ENCODE measurements at regions not wholly inside any gene's neighbourhood (a gene's known extent, or its start where the extent isn't known, plus 50 kb on each side); places are given as distances from the start of the nearest gene placed in this dataset.

DNA sequence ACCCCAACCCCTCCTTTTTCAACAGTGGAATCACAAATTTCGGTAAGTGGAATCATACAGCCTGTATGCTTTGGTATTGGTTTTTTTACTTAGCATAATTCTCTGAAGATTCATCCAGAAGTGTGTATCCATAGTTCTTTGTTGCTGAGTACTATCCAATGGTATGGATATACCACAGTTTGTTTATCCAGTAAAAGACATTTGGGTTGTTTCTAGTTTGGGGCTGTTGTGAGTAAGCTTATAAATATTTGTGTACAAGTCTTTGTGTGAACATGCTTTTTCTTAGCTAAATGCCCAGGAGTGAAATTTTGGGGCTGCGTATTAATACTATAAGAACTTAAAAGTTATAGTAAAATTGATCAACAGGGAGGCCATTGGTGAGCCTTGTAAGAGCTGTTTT is 57.5 kb upstream of the GC start:
- POLR2A ChIA-PET, result no interaction called here
- no peaks in the 10 kb centered on the region for H3K27me3 Mint-ChIP-seq (ENCODE audit: low read depth)
- DNase-seq, result no peak
- no peaks in the 10 kb centered on the region for H3K36me3 Mint-ChIP-seq (ENCODE audit: low read depth)
- H3K9me3 Mint-ChIP-seq (ENCODE audit: insufficient read depth), result no peaks in the 10 kb centered on the region
- H3K4me3 Mint-ChIP-seq, result no peak overlapping the region
- no peaks in the 10 kb centered on the region for H3K4me1 Mint-ChIP-seq (ENCODE audit: low read depth)
- CTCF ChIA-PET, result no interaction called here
- H3K27ac Mint-ChIP-seq, result no peak overlapping the region
- ATAC-seq, result no peak

DNA sequence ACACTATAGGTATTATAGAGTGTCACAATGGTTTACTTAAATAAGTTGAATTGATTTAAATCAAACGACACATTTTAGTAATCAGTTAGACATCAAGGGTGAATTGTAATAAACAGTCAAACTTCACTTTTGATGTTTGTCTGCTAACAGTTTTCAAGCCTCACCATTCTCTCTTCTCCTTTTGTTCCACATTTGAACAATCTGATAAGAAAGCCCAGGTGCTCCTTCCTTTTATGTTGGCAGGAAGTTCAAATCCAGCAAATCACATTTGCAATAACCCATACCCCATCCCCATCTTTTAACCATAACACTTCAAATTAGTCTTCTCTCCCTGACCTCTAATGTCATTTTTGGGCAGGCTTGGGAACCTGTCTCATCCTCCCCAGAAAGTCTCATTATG is 63.4 kb upstream of the GC start:
- CTCF ChIA-PET, result no interaction called here
- ATAC-seq (no peak), DNase-seq (no peak)
- H3K4me3 Mint-ChIP-seq, result no peak overlapping the region
- H3K27ac Mint-ChIP-seq, result no peak overlapping the region
- H3K36me3 Mint-ChIP-seq (ENCODE audit: low read depth), result no peaks in the 10 kb centered on the region
- no peaks in the 10 kb centered on the region for H3K9me3 Mint-ChIP-seq (ENCODE audit: insufficient read depth)
- H3K27me3 Mint-ChIP-seq (ENCODE audit: low read depth), result no peaks in the 10 kb centered on the region
- POLR2A ChIA-PET, result no interaction called here
- no peaks in the 10 kb centered on the region for H3K4me1 Mint-ChIP-seq (ENCODE audit: low read depth)

DNA sequence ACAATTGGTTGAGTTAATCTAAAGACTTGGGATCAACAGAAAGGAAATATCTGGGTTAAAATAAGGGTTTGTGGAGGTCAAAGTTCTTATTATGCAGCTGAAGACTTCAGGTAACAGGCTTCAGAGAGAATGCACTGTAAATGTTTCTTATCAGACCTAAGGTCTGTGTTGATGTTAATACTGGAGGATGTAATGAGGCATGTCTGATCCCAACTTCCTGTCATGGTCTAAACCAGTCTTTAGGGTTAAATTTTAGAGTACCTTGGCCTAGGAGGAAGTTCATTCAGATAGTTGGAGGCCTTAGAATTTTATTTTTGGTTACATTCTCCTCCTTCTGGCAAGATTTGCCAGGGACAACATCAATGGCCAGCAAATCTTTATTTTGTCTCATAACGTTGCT is 72.1 kb upstream of the GC start:
- CTCF ChIA-PET, result no interaction called here
- H3K27ac Mint-ChIP-seq, result no peak overlapping the region
- no peak for ATAC-seq
- no peak overlapping the region for H3K4me3 Mint-ChIP-seq
- no peaks in the 10 kb centered on the region for H3K36me3 Mint-ChIP-seq (ENCODE audit: low read depth)
- no peak for DNase-seq
- no peaks in the 10 kb centered on the region for H3K27me3 Mint-ChIP-seq (ENCODE audit: low read depth)
- peaks cover 4% of the 10 kb centered on the region for H3K9me3 Mint-ChIP-seq (ENCODE audit: insufficient read depth)
- POLR2A ChIA-PET, result no interaction called here
- H3K4me1 Mint-ChIP-seq (ENCODE audit: low read depth), result no peaks in the 10 kb centered on the region

DNA sequence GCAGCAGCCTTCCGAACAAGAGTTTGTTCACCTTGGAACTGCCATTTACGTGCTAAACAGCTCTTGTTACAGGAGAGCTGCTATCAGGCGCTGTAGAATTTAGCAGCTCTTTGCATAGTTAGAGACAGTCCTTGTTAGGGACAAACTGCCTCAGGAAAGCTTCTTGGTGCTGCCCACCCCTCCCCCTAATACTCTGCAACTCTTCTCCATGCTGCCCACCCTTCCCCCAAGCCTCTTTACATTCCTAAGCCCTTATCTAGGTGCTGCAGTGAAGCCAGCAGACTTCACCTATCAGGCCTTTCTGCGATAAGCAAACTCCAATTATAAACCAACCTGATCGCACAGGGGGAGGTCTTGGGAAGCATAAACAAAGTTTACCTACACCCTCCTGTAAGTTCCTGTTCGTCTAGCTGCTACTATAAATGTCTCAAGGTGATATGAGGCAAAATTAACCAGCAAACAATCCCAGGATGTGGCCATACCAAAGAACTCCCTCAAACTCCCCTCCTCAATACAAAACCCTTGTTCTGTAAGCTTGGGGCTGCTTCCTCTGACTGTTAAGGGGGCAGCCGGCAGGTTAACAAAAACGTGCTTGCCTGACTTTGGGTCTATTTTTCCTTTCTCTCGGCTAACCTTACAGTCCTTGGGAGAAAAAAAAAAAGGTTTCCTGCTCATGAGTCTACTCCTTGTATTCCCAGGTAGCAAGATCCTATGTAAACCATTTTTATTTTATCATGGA is 74.0 kb upstream of the GC start:
- no peak overlapping the region for H3K27ac Mint-ChIP-seq
- H3K27me3 Mint-ChIP-seq (ENCODE audit: low read depth), result no peaks in the 10 kb centered on the region
- POLR2A ChIA-PET, result no interaction called here
- peaks cover 4% of the 10 kb centered on the region for H3K9me3 Mint-ChIP-seq (ENCODE audit: insufficient read depth)
- no peaks in the 10 kb centered on the region for H3K4me1 Mint-ChIP-seq (ENCODE audit: low read depth)
- no peaks in the 10 kb centered on the region for H3K36me3 Mint-ChIP-seq (ENCODE audit: low read depth)
- no peak for ATAC-seq
- no peak overlapping the region for H3K4me3 Mint-ChIP-seq
- CTCF ChIA-PET, result interaction anchor here (0.6 to 0.7 kb wide), 2 partner anchors 22 to 45 kb away, joined by 3 read pairs; no protein-coding TSS in a partner anchor
- DNase-seq, result no peak

DNA sequence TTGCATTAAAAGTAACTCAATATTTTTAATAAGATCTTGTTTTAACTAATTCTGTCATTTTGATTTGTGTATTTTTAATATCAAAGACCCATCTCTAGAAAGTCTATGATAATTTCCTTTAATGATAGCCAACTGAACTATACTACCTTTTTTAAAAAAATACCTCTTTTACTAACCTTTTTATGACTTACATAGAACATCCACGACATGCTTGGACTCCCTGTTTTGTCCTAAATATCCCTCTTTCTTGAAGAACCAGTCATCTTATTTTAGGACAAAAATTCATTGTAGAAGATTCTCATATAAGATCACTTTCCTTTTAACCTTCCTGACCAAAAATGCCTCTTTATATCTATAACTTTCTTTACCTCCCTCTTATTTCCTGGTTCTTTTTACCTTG is 76.8 kb upstream of the GC start:
- no peak for ATAC-seq
- Mint-ChIP-seq H3K27ac (no peak overlapping the region), H3K36me3 (ENCODE audit: low read depth) (no peaks in the 10 kb centered on the region), H3K4me1 (ENCODE audit: low read depth) (no peaks in the 10 kb centered on the region), H3K9me3 (ENCODE audit: insufficient read depth) (peaks cover 4% of the 10 kb centered on the region), H3K4me3 (no peak overlapping the region), H3K27me3 (ENCODE audit: low read depth) (no peaks in the 10 kb centered on the region)
- CTCF ChIA-PET, result interaction anchor here (1.1 kb wide), 1 partner anchor 14 kb away, joined by 3 read pairs; no protein-coding TSS in a partner anchor
- POLR2A ChIA-PET, result no interaction called here
- DNase-seq, result no peak

DNA sequence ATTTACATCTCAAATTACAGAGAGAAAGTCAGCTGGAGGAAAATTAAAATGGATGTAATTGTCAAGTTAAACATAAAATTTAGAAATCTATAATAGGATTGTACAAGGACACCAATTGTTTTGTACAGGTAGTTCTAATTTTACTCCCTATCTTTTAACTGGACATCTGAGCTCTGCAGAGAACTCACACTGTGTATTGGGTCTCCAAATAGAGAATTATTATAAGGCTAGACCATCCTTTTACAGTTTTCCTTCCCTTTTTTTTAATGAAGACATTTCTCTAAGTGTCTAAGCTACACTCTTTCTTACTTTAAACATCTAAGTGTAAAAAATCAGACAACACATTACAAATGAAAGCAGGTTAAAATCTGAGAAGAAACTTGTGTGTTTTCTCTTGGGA is 78.4 kb upstream of the GC start:
- ATAC-seq (no peak), DNase-seq (no peak)
- ChIA-PET CTCF (no interaction called here), POLR2A (no interaction called here)
- no peak overlapping the region for H3K4me3 Mint-ChIP-seq
- H3K9me3 Mint-ChIP-seq (ENCODE audit: insufficient read depth), result peaks cover 4% of the 10 kb centered on the region
- no peak overlapping the region for H3K27ac Mint-ChIP-seq
- H3K27me3 Mint-ChIP-seq (ENCODE audit: low read depth), result no peaks in the 10 kb centered on the region
- no peaks in the 10 kb centered on the region for H3K4me1 Mint-ChIP-seq (ENCODE audit: low read depth)
- no peaks in the 10 kb centered on the region for H3K36me3 Mint-ChIP-seq (ENCODE audit: low read depth)

DNA sequence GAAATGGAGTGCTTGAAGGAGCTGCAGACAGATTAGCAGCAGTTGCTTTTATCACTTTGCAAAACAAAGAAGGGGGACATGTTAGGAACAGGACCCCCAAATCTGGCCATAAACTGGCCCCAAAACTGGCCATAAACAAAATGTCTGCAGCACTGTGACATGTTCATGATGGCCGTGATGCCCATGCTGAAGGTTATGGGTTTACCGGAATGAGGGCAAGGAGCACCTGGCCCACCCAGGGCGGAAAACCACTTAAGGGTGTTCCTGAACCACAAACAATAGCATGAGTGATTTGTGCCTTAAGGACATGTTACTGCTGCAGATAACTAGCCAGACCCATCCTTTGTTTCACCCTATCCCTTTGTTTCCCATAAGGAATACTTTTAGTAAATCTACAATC is 79.6 kb upstream of the GC start:
- Mint-ChIP-seq H3K27me3 (ENCODE audit: low read depth) (no peaks in the 10 kb centered on the region), H3K9me3 (ENCODE audit: insufficient read depth) (peaks cover 4% of the 10 kb centered on the region), H3K4me1 (ENCODE audit: low read depth) (no peaks in the 10 kb centered on the region), H3K36me3 (ENCODE audit: low read depth) (no peaks in the 10 kb centered on the region), H3K27ac (no peak overlapping the region), H3K4me3 (no peak overlapping the region)
- ChIA-PET CTCF (no interaction called here), POLR2A (no interaction called here)
- no peak for DNase-seq
- ATAC-seq, result no peak

DNA sequence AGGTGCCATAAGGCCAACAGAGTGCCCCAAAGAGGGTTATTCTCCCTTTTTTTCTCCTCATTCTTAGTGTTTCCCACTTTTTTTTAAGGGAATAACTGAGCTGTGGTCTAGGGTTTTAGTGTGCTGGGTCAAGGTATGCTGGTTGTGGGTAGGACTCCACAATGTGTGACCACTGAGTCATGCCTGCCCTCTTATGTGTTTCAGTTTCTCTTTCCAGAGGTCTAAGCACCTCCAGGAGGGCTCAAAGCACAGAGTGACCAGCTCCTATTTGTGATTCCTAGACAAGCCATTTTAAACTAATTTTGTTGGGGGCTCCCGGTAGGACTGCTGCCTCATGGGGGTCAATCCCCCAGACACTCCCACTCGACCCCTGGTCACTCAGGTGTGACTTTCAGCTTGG is 80.5 kb upstream of the GC start:
- Mint-ChIP-seq H3K27me3 (ENCODE audit: low read depth) (no peaks in the 10 kb centered on the region), H3K4me1 (ENCODE audit: low read depth) (no peaks in the 10 kb centered on the region), H3K36me3 (ENCODE audit: low read depth) (no peaks in the 10 kb centered on the region), H3K4me3 (no peak overlapping the region), H3K27ac (no peak overlapping the region), H3K9me3 (ENCODE audit: insufficient read depth) (peaks cover 3% of the 10 kb centered on the region)
- ChIA-PET CTCF (no interaction called here), POLR2A (no interaction called here)
- DNase-seq, result no peak
- no peak for ATAC-seq

DNA sequence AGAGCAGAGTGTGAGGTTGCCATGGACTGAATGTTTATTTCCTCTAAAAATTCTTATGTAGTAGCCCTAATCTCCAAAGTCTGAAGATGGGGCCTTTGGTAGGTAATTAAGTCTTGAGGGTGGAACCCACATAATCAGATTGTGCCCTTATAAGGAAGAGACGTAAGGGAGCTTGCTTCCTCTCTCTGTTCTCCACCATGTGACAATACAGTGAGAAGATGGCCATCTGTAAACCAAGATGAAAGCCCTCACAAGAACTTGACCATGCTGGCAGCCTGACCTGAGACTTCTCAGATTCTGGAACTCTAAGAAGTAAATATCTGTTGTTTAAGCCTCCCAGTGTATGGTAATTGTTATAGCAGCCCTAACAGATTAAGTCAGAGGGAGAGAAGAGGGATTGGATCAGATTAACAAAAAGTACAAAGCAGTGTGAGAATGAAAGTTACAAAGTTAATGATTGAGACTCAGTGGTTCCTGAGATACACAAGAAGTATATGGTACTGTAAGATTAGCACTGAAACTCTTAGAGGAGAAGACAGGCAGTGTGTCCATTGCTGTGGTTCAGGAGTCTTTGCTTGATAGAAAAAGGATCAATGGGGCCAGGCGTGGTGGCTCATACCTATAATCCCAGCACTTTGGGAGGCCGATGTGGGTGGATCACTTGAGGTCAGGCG is 82.5 kb upstream of the GC start:
- Mint-ChIP-seq H3K4me3 (no peak overlapping the region), H3K27me3 (ENCODE audit: low read depth) (no peaks in the 10 kb centered on the region), H3K4me1 (ENCODE audit: low read depth) (no peaks in the 10 kb centered on the region), H3K9me3 (ENCODE audit: insufficient read depth) (no peaks in the 10 kb centered on the region), H3K27ac (no peak overlapping the region), H3K36me3 (ENCODE audit: low read depth) (no peaks in the 10 kb centered on the region)
- ChIA-PET CTCF (no interaction called here), POLR2A (no interaction called here)
- no peak for ATAC-seq
- no peak for DNase-seq

DNA sequence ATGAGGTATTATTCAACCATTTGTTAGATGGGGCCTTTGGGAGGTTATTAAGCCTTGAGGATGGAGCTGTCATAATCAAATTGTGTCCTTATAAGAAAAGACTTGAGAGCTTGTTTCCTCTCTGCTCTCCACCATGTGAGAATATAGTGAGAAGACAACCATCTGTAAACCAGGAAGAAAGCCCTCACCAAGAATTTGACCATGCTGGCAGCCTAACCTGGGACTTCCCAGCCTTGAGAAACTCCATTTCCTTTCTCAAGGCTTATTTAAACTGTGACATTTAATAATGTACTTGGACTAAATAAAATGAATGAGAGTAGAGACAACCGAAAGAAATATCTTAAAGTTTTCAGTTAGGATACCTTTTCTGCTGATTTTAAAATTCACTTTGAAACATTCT is 83.7 kb upstream of the GC start:
- Mint-ChIP-seq H3K27ac (no peak overlapping the region), H3K4me3 (no peak overlapping the region), H3K4me1 (ENCODE audit: low read depth) (no peaks in the 10 kb centered on the region), H3K9me3 (ENCODE audit: insufficient read depth) (no peaks in the 10 kb centered on the region), H3K36me3 (ENCODE audit: low read depth) (no peaks in the 10 kb centered on the region), H3K27me3 (ENCODE audit: low read depth) (no peaks in the 10 kb centered on the region)
- ATAC-seq, result no peak
- POLR2A ChIA-PET, result no interaction called here
- DNase-seq, result no peak
- CTCF ChIA-PET, result no interaction called here

DNA sequence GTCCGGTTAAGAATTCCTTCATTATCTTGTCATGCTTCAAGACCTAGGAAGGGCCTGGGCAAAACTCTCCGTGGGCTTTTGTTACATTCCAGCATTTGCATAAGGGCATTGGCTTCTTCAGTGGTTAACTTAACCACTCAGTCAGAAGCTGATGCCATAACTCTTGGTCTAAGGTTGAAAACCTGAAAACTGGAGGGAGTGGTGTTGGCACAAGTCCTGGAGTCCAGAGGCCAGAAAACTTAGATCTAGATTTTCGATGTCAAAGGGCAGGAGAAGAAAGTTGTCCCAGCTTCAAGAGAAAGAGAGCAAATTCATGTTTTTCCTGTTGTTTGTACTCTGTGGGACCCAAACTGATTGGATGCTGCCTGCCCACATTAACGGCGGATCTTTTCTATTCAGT is 86.6 kb upstream of the GC start:
- H3K9me3 Mint-ChIP-seq (ENCODE audit: insufficient read depth), result no peaks in the 10 kb centered on the region
- H3K36me3 Mint-ChIP-seq (ENCODE audit: low read depth), result no peaks in the 10 kb centered on the region
- POLR2A ChIA-PET, result no interaction called here
- H3K4me1 Mint-ChIP-seq (ENCODE audit: low read depth), result no peaks in the 10 kb centered on the region
- no peak overlapping the region for H3K27ac Mint-ChIP-seq
- no peak for DNase-seq
- H3K4me3 Mint-ChIP-seq, result no peak overlapping the region
- H3K27me3 Mint-ChIP-seq (ENCODE audit: low read depth), result no peaks in the 10 kb centered on the region
- no peak for ATAC-seq
- CTCF ChIA-PET, result no interaction called here

DNA sequence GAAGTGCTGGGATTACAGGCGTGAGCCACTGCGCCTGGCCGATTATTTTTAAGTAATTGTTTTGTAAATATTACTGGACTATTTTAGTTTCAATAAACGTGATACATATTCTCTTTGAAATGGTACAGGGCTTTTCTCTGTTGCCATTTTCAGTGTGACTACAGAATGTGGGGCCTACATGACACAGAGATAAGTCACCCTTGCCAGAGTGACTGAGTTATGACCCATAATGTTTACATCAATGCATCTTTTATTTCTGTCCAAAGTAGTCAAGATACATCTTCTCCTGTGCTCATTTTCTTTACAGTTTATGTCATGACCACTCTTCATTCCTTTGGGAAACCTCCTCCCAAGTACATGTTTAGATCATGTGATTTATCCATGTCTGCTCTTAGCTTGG is 88.3 kb upstream of the GC start:
- Mint-ChIP-seq H3K27me3 (ENCODE audit: low read depth) (no peaks in the 10 kb centered on the region), H3K27ac (no peak overlapping the region), H3K4me1 (ENCODE audit: low read depth) (no peaks in the 10 kb centered on the region), H3K4me3 (no peak overlapping the region), H3K9me3 (ENCODE audit: insufficient read depth) (no peaks in the 10 kb centered on the region), H3K36me3 (ENCODE audit: low read depth) (no peaks in the 10 kb centered on the region)
- ChIA-PET CTCF (no interaction called here), POLR2A (no interaction called here)
- no peak for DNase-seq
- ATAC-seq, result no peak

Data from activated CD8-positive, alpha-beta T cell treated with anti-CD3 and anti-CD28 coated beads, Interleukin-2, amount 10 ng/mL, durations not matched to agents 7 days and 5 days (primary cell).